HEK293 (cell line): ENCODE measurements at regions not wholly inside any gene's neighbourhood (a gene's known extent, or its start where the extent isn't known, plus 50 kb on each side); places are given as distances from the start of the nearest gene placed in this dataset.

Source experiments
- CTCF ChIA-PET: fragments of 350-600 bp; formaldehyde crosslinking; extraction: SDS; loops from one replicate; lab custom pipeline; 2021; ENCODE audit warnings: antibody characterized with exemption; lab: Yijun Ruan, JAX
- POLR2A ChIA-PET: fragments of 300-600 bp; formaldehyde crosslinking; extraction: SDS; loops from one replicate; lab custom pipeline; 2020; ENCODE audit warnings: antibody characterized with exemption, inconsistent platforms; lab: Yijun Ruan, JAX
- H3K27ac ChIP-seq: fragments of 200-500 bp; sonication (Bioruptor generic); 2 replicates; pipeline ENCODE4 v1.5.1; 2014; ENCODE audit warnings: low read depth, low read length, control low read depth, inconsistent platforms; ENCODE audit errors: extremely low read depth
- H3K36me3 ChIP-seq, 2 experiments: fragments of 200-500 bp in 1 of 2; sonication (Bioruptor generic) in 1 of 2; 1 replicate in 1 of 2; 2 replicates in 1 of 2; pipeline ENCODE4 v1.5.1; 2014 to 2017; ENCODE audit warnings: inconsistent platforms in 2 of 2, low read length in 2 of 2; ENCODE audit not compliant: control insufficient read depth in 2 of 2, insufficient read depth in 1 of 2
- H3K4me1 ChIP-seq: fragments of 200-500 bp; sonication (Bioruptor generic); 2 replicates; pipeline ENCODE4 v1.5.1; 2014; ENCODE audit warnings: mild to moderate bottlenecking, low read length, inconsistent platforms; ENCODE audit not compliant: control insufficient read depth, insufficient read depth
- H3K4me3 ChIP-seq: 2 replicates; pipeline ENCODE4 v1.5.1; 2011; ENCODE audit warnings: low read depth, mild to moderate bottlenecking, control low read depth, low read length, moderate library complexity
- H3K9me3 ChIP-seq: fragments of 200-500 bp; sonication (Bioruptor generic); 2 replicates; pipeline ENCODE4 v1.5.1; 2014; ENCODE audit warnings: low read depth, low read length, inconsistent platforms; ENCODE audit not compliant: control insufficient read depth, insufficient read depth
- AEBP2 ChIP-seq: fragments of 450-650 bp; formaldehyde crosslinking; IDR thresholded peaks from 2 replicates; pipeline ENCODE4 v1.5.1; 2016; ENCODE audit warnings: missing biosample characterization, missing genetic modification characterization, borderline replicate concordance
- EGR2 ChIP-seq: fragments of 450-650 bp; formaldehyde crosslinking; IDR thresholded peaks from 2 replicates; pipeline ENCODE4 v1.5.1; 2016; ENCODE audit warnings: low read depth, missing biosample characterization, missing genetic modification characterization
- HOXD13 ChIP-seq: sonication (generic); formaldehyde crosslinking; IDR thresholded peaks from 2 replicates; pipeline ENCODE4 v1.8.0; 2022; ENCODE audit warnings: missing genetic modification reagents, borderline replicate concordance
- MZF1 ChIP-seq: fragments of 450-650 bp; formaldehyde crosslinking; IDR thresholded peaks from 2 replicates; pipeline ENCODE4 v1.5.1; 2017; ENCODE audit warnings: missing biosample characterization, missing genetic modification characterization, borderline replicate concordance
- SP7 ChIP-seq: fragments of 450-650 bp; formaldehyde crosslinking; IDR thresholded peaks from 2 replicates; pipeline ENCODE4 v1.5.1; 2016; ENCODE audit warnings: missing biosample characterization, missing genetic modification characterization
- TRIM28 ChIP-seq: IDR thresholded peaks from 2 replicates; pipeline ENCODE4 v1.6.1; 2011; ENCODE audit warnings: low read length, control low read depth, borderline replicate concordance
- ZEB2 ChIP-seq: fragments of 450-650 bp; formaldehyde crosslinking; IDR thresholded peaks from 2 replicates; pipeline ENCODE4 v1.5.1; 2016; ENCODE audit warnings: missing biosample characterization, missing genetic modification characterization
- ZNF23 ChIP-seq: fragments of 450-650 bp; formaldehyde crosslinking; IDR thresholded peaks from 2 replicates; pipeline ENCODE4 v1.5.1; 2016; ENCODE audit warnings: missing biosample characterization, missing genetic modification characterization, borderline replicate concordance
- ZNF26 ChIP-seq: fragments of 450-650 bp; formaldehyde crosslinking; IDR thresholded peaks from 2 replicates; pipeline ENCODE4 v1.5.1; 2016; ENCODE audit warnings: missing biosample characterization, missing genetic modification characterization
- ZNF501 ChIP-seq: fragments of 450-650 bp; formaldehyde crosslinking; IDR thresholded peaks from 2 replicates; pipeline ENCODE4 v1.5.1; 2016; ENCODE audit warnings: missing biosample characterization, missing genetic modification characterization
- ZNF600 ChIP-seq: fragments of 450-650 bp; formaldehyde crosslinking; IDR thresholded peaks from 2 replicates; pipeline ENCODE4 v1.5.1; 2016; ENCODE audit warnings: missing biosample characterization, missing genetic modification characterization
- ZXDB ChIP-seq: fragments of 450-650 bp; formaldehyde crosslinking; IDR thresholded peaks from 2 replicates; pipeline ENCODE4 v1.5.1; 2016; ENCODE audit warnings: missing biosample characterization, missing genetic modification characterization

- no peak for TF ChIP-seq ZEB2 (tag by site-specific recombination)
- TF ChIP-seq HOXD13 (CRISPR knock-in tag), result no peak
Measured at GRCh38 chr12:31875609-31875964, 83.6 kb upstream of the RESF1 start (continued).

- Histone ChIP-seq H3K36me3 (no peaks in the 10 kb centered on the region), H3K27ac (no peak overlapping the region), H3K4me3 (no peak overlapping the region), H3K4me1 (no peaks in the 10 kb centered on the region), H3K9me3 (no peaks in the 10 kb centered on the region)
- CTCF ChIA-PET, result interaction anchor here (0.7 kb wide), 3 partner anchors 11 to 508 kb away, joined by 3 to 4 read pairs (median 3); no protein-coding TSS in a partner anchor
- POLR2A ChIA-PET, result no interaction called here
- TF ChIP-seq TRIM28 (no peak), AEBP2 (tag by site-specific recombination) (no peak), MZF1 (tag by site-specific recombination) (no peak)
Measured at GRCh38 chr12:31874961-31875608, 84.1 kb upstream of the RESF1 start.

- no peak overlapping the region for H3K4me3 ChIP-seq
Measured at GRCh38 chr12:31872831-31873604, 86.2 kb upstream of the RESF1 start.

GRCh38 chr12:31869972-31870371, 89.2 kb upstream of the RESF1 start:
- Histone ChIP-seq H3K4me3 (no peak overlapping the region), H3K36me3 (no peaks in the 10 kb centered on the region), H3K27ac (no peak overlapping the region), H3K9me3 (no peaks in the 10 kb centered on the region), H3K4me1 (no peaks in the 10 kb centered on the region)
- ChIA-PET POLR2A (no interaction called here), CTCF (interaction anchor here (0.5 kb wide), 1 partner anchor 14 kb away, joined by 5 read pairs; no protein-coding TSS in a partner anchor)
- TF ChIP-seq ZNF26 (tag by site-specific recombination) (no peak), ZNF600 (tag by site-specific recombination) (no peak), HOXD13 (CRISPR knock-in tag) (no peak)

More at GRCh38 chr12:31872831-31873604, 86.2 kb upstream of the RESF1 start:
- TF ChIP-seq EGR2, result 0 out of 2 replicates have a peak, but pooled peaks have one; percentile 9
- no peak for TF ChIP-seq ZXDB (tag by site-specific recombination)
- ChIA-PET CTCF (no interaction called here), POLR2A (no interaction called here)
- Histone ChIP-seq H3K9me3 (no peaks in the 10 kb centered on the region), H3K4me1 (no peaks in the 10 kb centered on the region), H3K36me3 (no peaks in the 10 kb centered on the region), H3K27ac (no peak overlapping the region)

- CTCF ChIA-PET, result interaction anchor here (0.8 kb wide), 1 partner anchor 438 kb away, joined by 3 read pairs; no protein-coding TSS in a partner anchor
- TF ChIP-seq ZNF501 (tag by site-specific recombination) (no peak), SP7 (0 out of 2 replicates have a peak, but pooled peaks have one; percentile 31), ZNF23 (tag by site-specific recombination) (no peak)
- TF ChIP-seq, all 188 proteins: peak for 1
- no peaks in the 10 kb centered on the region for H3K4me1 ChIP-seq
- H3K36me3 ChIP-seq, result no peaks in the 10 kb centered on the region
- no peaks in the 10 kb centered on the region for H3K9me3 ChIP-seq
- POLR2A ChIA-PET, result no interaction called here
- no peak overlapping the region for H3K4me3 ChIP-seq
- no peak overlapping the region for H3K27ac ChIP-seq
Measured at GRCh38 chr12:31868965-31869364, 90.2 kb upstream of the RESF1 start.
